Neural progenitor cell (in vitro differentiated cells): ENCODE measurements at regions not wholly inside any gene's neighbourhood (a gene's known extent, or its start where the extent isn't known, plus 50 kb on each side); places are given as distances from the start of the nearest gene placed in this dataset.
A peak's percentile ranks its signal among the peaks of the same experiment; 100 is the strongest.

ENCODE experiments used
- EZH2 ChIP-seq: fragments of 200-600 bp; sonication (generic); IDR thresholded peaks from 2 replicates; pipeline ENCODE4 v1.6.1; 2017; ENCODE audit warnings: antibody characterized with exemption, mild to moderate bottlenecking, moderate library complexity
- EZH2phosphoT487 ChIP-seq: fragments of 200-600 bp; sonication (generic); IDR thresholded peaks from 2 replicates; pipeline ENCODE4 v1.6.1; 2017; ENCODE audit warnings: antibody characterized with exemption
- TF ChIP-seq, protein P1 (sequence below): fragments of 200-600 bp; sonication (generic); IDR thresholded peaks from 2 replicates; pipeline ENCODE4 v1.5.1; 2017; ENCODE audit warnings: antibody characterized with exemption, mild to moderate bottlenecking

DNA sequence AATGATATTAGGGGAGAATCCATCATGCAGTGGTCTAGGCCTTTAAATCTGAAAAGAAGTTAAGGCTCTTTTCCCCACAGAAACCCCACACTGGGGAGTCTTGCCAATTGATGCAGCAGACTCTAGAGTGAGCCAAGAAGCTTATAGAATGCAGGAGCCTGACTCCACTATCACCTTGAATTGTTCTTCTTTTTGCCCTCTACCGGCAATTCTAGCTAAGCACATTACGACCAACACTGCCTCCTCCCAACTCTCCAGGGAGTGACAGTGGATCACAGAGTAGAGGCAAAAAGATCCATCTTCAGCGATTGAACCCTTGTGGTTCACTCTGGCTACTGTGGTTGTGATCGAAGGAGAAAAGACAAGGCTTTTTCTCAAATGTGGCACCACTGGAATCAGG lies 331.5 kb downstream of the NKX6-1 start:
- TF ChIP-seq, protein P1, sequence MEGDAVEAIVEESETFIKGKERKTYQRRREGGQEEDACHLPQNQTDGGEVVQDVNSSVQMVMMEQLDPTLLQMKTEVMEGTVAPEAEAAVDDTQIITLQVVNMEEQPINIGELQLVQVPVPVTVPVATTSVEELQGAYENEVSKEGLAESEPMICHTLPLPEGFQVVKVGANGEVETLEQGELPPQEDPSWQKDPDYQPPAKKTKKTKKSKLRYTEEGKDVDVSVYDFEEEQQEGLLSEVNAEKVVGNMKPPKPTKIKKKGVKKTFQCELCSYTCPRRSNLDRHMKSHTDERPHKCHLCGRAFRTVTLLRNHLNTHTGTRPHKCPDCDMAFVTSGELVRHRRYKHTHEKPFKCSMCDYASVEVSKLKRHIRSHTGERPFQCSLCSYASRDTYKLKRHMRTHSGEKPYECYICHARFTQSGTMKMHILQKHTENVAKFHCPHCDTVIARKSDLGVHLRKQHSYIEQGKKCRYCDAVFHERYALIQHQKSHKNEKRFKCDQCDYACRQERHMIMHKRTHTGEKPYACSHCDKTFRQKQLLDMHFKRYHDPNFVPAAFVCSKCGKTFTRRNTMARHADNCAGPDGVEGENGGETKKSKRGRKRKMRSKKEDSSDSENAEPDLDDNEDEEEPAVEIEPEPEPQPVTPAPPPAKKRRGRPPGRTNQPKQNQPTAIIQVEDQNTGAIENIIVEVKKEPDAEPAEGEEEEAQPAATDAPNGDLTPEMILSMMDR: peak; percentile 60
- TF ChIP-seq EZH2 (no peak), EZH2phosphoT487 (no peak)
